HT1080 (cell line): ENCODE measurements at regions not wholly inside any gene's neighbourhood (a gene's known extent, or its start where the extent isn't known, plus 50 kb on each side); places are given as distances from the start of the nearest gene placed in this dataset.

Experiments used
- DNase-seq: peaks from one replicate; pipeline ENCODE4 v3.0.0-alpha.2; 2015; ENCODE audit warnings: low read depth

- no peak for DNase-seq
These were observed 587.7 kb upstream of the CDH6 start for GRCh38 chr5:30605693-30606268.

GRCh38 chr5:30604648-30605262 is 588.7 kb upstream of the CDH6 start:
- DNase-seq: no peak

DNA sequence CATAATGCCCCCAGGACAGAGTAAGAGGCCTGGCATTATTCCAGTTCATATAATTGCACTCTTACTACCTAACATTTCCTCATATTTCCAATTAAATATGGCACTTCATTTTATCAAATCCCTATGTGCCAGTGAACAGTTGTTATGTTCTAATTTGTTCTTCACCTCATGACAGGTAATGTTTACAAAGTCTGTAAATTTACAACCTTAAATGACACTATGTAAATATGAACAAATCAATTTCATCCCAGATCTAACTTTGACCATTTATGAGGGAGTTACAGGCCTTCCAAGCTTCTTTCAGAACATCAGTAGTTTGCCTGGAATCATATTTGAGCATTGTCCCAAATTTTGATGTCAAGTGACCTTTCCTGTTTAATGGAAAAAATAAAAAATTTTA is 592.6 kb upstream of the CDH6 start:
- DNase-seq: no peak

DNA sequence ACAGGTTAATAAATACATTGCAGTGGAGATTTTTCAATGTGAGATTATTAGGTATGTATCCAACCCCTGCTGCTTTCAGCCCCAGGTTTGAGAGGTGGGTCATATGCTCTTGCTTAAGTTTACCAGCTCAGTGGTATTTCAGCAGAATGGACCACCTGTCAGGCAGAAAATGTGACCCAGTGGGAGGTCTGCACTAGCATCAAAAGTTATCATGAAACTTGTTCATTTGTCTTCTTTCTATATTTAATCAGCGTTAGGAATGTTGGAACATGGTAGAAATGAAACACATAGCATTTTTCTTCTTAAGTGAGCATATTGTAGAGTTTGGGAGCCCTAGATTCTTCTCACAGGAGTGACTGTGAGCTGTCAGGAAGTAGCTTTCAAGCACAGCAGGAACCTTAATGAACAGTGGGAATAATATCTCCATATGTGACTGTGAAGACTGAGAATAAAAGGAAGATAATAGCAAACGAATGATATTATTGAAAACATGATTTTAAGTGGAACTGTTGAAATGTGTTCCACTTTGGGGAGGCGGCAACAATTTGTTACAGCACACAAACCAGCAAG is 596.9 kb upstream of the CDH6 start:
- no peak for DNase-seq

DNA sequence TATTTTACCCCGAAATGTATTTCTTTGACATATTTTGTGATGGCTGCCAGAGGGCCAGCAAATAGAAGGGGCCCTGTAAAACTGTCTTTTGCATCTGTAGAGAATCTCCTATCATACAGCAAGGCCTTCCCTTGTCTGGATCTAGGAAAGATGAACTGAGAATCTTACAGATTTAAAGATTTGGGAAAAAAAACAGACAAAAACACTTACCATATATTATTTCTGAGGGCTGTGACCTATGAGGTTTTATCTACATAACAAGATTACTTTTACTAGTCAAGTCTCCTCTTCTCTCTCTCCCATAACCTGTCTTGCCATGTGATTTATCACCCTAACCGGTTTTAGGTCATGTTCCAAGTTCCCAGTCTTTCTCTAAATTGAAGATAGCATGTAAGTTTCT is 599.2 kb upstream of the CDH6 start:
- no peak for DNase-seq

DNA sequence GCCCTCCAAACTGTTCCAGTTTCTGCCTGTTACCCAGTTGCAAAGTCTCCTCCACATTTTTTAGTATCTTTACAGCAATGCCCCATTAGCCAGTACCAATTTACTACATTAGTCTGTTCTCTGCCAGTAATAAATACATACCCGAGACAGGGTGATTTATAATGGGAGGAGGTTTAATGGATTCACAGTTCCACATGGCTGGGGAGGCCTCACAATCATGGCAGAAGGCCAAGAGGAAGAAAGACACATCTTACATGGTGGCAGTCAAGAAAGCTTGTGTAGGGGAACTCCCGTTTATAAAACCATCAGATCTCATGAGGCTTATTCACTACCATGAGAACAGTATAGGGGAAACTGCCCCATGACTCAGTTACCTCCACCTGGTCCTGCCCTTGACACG is 600.7 kb upstream of the CDH6 start:
- DNase-seq: no peak

DNA sequence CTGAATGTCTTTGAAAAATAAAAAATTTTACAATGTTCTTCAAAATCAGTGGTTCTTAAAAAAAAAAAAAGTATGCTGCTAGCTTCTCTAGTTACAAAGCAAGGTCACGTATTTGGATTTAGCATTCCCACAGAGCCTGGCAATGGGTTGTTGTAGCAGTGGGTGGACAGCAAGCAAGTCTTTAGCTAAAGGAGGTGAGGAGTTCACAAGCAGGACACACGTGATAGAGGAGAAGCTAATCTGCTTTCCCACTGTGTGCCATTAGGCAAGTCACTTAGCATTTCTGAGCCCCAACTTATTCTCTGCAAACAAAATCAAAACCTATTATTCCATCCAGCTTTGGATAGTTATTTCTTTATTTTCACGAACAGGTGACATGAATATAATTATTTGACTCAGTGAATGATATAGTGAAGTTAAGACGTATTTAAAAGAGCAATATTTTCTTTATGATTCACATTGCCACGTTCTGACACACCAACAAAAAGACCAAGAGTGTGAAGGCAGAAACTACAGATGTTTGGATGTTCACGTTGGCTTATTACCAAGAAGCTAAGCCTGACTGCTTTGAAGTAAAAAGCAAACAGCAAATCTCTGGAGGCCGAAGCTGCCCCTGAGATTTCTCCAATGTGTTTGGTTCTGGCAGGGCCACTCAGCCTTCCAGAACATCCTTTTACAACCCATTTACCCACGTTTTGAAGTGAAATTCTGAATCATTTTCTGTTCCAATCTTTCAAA is 612.1 kb upstream of the CDH6 start:
- peak; percentile 8 for DNase-seq

GRCh38 chr5:30574761-30575160 is 618.7 kb upstream of the CDH6 start:
- DNase-seq: no peak

DNA sequence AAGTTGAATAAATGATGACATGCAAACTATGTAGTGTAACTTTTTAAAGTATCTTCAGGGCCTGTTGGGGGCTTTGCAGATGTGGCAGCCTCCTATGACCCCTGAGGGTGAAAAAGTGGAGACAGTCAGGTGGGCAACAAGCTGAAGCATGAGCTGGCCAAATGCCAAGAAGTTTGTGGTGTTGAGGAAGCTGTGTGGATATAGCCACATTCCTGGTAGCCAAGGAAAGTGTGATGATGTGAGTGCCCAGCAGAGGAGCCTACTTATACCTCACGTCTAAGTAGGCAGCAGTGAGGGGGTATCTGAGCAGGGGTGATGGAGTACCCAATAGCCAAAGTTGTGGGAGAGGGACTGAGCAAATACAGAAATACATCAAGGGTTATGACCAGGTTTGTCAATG is 621.2 kb upstream of the CDH6 start:
- DNase-seq: peak; percentile 46

DNA sequence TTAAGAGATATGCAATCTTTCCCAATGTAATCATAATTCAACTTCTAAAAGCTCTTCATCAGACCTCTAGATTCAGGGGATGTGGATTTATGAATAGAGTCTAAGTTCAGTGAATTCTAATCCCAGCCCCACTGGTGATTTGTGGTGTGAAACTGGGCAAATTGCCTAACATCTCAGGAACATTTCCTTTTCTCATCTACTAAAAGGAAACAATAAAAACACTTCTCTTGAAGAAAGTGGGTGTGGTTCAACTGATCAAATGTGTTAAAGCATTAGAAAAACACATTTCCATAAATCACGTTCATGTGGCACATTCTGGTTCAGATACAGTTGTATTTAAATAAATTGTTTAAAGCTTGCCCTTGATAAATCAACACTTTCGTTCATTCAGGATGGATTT is 631.7 kb upstream of the CDH6 start:
- DNase-seq: no peak

GRCh38 chr5:30551618-30552017 is 641.9 kb upstream of the CDH6 start:
- DNase-seq: no peak

GRCh38 chr5:30548580-30549305 is 644.7 kb upstream of the CDH6 start:
- no peak for DNase-seq

DNA sequence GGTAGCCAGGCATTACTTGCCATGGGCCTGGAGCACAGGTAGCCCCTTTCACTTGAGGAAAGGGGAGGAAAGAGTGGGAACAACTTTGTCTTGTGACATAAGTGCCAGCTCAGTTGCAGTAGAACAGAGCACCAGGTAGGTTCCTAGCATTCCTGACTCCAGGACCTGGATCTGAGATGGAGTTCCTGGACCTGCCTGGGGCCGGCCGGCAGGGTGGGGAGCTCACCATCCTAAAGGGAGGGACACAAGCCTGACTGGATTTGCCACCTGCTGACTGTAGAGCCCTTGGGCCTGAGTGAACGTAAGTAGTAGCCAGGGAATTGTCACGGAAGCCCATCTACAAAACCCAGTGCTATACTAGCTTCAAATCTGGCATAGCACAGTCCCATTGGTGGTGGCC is 653.3 kb upstream of the CDH6 start:
- no peak for DNase-seq

GRCh38 chr5:30539004-30539634 is 654.4 kb upstream of the CDH6 start:
- peak; percentile 36 for DNase-seq

DNA sequence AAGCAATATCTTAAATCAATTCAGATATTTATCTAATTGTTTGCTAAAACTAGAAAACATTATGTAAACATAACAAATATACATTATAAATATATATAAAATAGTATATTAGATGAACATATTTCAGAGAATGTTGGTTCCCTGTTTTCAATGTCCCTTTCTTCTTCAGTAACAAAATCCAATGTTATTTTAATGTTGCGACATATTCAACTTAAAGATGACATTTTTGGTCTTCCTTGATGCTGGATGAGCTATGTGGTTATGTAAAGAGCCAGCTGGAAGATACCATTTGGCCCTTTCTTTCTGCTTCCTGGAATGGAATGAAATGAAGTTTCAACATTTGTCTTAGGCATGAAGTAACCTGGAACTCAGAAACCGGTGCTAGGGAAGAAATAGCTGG is 668.1 kb upstream of the CDH6 start:
- no peak for DNase-seq

DNA sequence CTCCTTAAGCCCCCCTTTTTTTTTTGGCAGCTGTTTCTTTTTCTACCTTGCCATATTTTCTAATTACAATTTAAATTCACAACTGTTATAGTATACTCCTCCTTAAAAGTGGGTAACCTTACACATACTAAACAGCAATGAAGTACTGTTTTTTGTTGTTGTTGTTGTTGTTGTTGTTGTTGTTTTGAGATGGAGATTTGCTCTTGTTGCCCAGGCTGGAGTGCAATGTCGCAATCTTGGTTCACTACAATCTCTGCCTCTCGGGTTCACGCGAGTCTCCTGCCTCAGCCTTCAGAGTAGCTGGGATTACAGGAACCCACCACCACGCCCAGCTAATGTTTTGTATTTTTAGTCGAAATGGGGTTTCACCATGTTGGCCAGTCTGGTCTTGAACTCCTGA is 669.1 kb upstream of the CDH6 start:
- DNase-seq: no peak

GRCh38 chr5:30523061-30523460 is 670.4 kb upstream of the CDH6 start:
- no peak for DNase-seq

DNA sequence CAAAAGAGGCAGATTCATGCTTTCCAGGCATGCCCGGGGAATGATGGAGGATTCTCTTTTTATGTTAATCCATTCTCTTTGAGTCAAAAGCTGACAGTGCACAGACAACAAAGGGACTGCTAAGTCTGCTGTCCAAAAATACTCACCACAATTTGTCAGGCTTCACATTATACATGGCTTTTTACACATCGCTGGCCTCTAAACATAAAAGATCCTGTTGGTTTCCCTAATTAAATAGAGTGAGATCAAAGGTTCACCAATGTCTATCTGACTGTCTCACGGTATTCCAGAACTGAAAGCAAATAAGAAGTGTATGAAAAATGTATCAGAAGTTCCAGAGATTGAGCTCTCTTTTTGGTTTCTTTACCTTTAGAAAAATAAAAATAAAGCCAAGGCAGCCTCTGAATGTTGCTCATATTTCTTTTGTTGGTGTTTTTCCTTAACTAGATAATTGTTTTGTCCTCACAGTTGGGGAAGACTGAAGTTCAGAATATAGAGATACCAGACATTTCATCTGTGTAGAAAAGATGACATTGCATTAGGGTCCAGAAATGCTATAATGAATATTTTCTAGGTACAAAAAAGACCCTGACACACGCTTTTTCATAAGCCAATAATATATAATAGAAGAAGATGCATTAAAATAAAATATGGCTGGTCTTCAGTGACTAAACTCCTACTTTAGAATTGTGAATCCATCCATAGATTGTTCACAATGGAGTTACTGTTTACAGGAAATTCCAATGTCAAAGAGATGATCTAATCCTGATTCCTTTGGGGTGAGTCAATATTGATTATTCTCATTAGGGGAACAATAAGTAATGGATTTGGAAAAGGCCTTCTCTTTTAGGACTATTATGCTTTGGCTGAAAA is 688.2 kb upstream of the CDH6 start:
- DNase-seq: peak; percentile 81

- peak; percentile 82 for DNase-seq
These were observed 691.2 kb upstream of the CDH6 start for GRCh38 chr5:30502277-30502676.

- no peak for DNase-seq
These were observed 692.4 kb upstream of the CDH6 start for GRCh38 chr5:30501065-30501464.

- no peak for DNase-seq
These were observed 693.0 kb upstream of the CDH6 start for GRCh38 chr5:30500513-30500912.
